ENCODE measurements at regions not wholly inside any gene's neighbourhood (a gene's known extent, or its start where the extent isn't known, plus 50 kb on each side); places are given as distances from the start of the nearest gene placed in this dataset.

DNA sequence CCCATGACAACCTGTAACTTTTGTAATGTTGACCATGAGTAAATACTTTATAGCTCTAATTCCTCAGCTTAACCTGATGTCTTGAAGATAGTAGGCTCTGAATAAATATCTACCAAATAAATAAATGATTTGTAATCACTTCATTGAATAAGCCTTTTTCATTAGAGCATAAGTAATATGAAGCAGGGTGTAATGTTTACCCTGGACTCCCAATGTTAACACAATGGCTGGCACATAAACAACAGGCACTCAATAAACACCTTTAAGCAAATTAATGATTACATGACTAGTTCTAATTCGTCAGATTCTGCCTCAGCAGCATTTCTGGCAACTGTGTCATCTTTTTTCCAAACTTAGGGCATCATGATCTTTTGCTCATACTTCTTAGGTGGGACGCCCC lies 396.3 kb downstream of the LIG4 start:
- no peak overlapping the region for H3K27ac ChIP-seq
- TF ChIP-seq, protein P1, sequence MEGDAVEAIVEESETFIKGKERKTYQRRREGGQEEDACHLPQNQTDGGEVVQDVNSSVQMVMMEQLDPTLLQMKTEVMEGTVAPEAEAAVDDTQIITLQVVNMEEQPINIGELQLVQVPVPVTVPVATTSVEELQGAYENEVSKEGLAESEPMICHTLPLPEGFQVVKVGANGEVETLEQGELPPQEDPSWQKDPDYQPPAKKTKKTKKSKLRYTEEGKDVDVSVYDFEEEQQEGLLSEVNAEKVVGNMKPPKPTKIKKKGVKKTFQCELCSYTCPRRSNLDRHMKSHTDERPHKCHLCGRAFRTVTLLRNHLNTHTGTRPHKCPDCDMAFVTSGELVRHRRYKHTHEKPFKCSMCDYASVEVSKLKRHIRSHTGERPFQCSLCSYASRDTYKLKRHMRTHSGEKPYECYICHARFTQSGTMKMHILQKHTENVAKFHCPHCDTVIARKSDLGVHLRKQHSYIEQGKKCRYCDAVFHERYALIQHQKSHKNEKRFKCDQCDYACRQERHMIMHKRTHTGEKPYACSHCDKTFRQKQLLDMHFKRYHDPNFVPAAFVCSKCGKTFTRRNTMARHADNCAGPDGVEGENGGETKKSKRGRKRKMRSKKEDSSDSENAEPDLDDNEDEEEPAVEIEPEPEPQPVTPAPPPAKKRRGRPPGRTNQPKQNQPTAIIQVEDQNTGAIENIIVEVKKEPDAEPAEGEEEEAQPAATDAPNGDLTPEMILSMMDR (conservative IDR thresholded peaks at IDR 0.05), result no peak
- TF ChIP-seq ZFX (IDR thresholded peaks at IDR 0.05), result no peak

DNA sequence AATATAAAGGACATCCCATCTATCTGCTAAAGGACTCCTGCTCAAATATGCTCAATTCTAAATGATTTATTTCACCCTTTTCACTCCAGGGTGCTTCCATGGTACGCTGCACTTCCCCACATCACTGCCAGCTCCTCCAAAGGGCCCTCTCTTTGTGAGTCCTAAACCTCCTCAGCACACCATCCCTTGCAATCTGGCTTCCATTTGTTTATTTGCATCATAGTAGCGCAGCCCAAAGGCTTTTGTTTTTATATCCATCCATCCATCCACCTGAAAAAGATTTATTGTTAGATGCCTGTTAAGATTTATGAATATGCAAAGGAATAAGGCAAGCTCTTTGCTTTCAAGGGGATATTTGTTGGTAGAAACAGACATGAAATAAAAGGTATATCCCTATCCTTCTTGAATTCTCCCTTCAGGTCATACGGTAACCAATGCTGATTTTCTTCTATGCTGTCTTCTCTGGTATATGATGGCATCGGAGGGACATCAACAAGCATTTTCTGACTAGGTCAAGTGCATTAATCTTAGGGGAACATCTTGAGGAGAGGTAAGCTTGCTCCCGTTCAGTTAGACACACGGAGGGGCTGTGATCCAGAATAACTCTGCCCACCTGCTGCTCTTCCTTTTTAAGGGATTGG lies 397.6 kb downstream of the LIG4 start:
- H3K27ac ChIP-seq, result no peak overlapping the region
- no peak for TF ChIP-seq ZFX (IDR thresholded peaks at IDR 0.05)

DNA sequence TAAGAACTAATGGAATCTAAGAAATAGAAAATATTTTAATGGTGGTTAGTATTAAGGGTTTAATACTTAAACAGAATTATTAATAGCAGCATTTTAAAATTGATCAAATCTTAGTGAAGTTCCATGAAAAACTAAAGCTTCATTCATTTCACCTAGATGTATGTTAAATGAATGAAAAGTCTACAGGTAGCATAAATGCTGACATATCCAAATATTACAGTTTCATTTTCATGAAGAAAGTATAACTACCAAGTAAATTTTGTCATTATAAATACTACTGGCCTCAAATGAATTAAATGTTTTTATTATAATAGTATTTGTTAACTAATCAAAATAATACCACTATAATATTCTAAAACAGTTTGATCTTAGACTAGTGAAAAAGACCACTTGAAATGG lies 403.3 kb downstream of the LIG4 start:
- no peak for TF ChIP-seq ZFX (IDR thresholded peaks at IDR 0.05)
- TF ChIP-seq, protein P1 (conservative IDR thresholded peaks at IDR 0.05), result no peak
- H3K27ac ChIP-seq, result no peak overlapping the region

DNA sequence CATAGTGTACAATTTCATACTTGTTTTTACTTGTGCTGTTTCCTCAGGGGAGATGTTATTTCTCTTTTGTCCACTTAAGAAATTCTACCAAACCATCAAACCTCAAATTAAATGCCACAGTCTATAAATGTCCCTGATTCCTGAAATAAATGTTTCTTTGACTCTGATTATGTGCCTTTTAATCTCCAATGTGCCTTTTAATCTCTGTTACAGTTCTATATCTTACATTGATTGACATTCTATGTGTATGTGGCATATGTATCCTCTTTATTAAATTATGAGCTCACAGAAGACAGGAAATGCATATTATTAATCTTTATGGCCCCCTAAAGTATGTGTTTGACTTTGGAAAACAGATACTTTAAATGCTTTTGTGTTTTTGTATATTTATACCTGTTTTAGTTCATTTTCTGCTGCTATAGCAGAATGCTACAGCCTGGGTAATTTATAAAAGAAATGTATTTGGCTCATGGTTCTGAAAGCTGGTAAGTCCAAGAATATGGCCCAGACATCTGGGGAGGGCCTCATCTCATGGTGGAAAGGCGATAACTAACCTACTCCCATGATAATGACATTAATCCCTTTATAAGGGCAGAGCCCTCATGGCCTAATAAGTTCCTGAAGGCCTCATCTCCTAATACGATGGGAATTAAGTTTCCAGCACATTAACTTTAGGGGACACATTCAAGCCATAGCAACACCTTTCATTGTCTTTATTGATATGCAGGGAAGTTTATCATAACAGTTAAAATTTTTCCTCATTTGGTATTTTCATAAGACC lies 403.9 kb downstream of the LIG4 start:
- TF ChIP-seq, protein P1 (conservative IDR thresholded peaks at IDR 0.05), result no peak
- no peak for TF ChIP-seq ZFX (IDR thresholded peaks at IDR 0.05)
- H3K27ac ChIP-seq, result no peak overlapping the region

DNA sequence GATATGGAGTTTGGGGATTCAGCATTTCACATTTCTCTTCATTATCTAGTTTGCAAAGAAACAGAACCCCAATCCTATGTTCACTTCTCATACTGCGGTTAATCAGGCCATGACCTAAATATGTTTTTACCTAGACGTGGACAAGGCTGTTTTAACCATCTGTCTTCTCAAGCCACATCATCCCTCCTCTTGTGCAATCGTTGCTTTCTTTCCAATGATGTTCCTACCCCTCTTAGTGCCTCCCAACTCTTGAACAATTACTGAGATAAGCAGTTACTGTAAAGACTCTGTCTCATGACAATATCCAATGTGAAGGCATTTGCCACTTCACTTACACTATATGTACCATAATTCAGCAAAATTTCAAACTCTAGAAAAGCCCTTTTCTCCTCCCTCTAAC lies 406.2 kb downstream of the LIG4 start:
- TF ChIP-seq ZFX (IDR thresholded peaks at IDR 0.05), result no peak
- TF ChIP-seq, protein P1 (conservative IDR thresholded peaks at IDR 0.05), result no peak
- no peak overlapping the region for H3K27ac ChIP-seq

DNA sequence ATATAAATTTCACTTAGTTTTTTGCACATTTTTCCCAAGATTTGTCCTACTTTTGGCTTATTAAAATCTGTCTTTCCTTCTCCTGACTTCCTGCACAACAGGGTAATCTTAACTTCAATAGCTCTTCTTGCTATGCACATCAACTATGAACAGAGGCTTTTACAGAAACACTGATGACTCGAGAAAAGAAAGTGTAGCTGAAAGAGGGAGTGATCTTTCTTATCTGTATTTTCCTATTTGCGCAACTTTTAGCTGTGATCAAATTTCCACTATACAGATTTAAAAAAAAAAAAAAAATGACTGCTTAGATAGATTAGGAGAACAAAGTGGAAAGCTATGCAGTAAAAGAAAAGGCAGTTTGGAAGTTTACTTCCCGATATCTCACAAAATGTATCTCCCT lies 406.9 kb downstream of the LIG4 start:
- no peak overlapping the region for H3K27ac ChIP-seq
- TF ChIP-seq, protein P1 (conservative IDR thresholded peaks at IDR 0.05), result no peak
- TF ChIP-seq ZFX (IDR thresholded peaks at IDR 0.05), result no peak

DNA sequence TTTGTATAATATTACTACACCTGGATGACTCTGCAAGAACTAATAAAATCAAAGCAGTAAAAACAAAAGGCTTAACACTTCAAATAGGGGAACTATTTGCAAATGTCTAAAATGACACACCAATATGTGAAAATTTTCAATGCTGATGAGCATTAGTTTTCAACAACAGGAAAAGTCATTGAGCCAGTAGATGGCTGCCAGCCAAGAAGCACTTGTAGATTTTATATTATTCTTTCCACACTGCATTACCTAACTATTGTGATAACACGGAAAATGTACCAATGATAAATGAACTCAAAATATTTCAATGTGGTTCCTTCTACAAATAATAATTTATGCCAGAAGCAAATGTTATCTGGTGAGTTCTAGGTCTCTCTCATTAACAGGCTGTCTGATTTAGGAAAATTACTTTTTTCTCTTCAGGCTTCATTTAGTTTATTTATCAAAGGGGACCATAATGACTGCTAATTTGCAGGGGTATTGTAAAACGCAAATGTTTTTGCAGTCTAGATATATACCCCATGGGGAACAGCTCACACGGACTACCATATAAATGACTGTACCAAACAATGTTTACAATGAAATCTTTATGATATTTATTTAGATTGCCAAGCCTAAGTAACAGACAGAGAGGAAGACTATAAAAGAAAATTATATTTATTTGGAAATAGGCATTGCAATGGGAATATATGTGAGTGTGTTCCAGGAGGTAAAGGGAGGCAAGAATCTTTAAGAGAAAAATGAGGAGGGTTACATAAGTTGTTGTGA lies 407.8 kb downstream of the LIG4 start:
- no peak overlapping the region for H3K27ac ChIP-seq
- TF ChIP-seq, protein P1 (conservative IDR thresholded peaks at IDR 0.05), result no peak
- no peak for TF ChIP-seq ZFX (IDR thresholded peaks at IDR 0.05)

Measured in C4-2B (cell line).